ENCODE measurements at regions not wholly inside any gene's neighbourhood (a gene's known extent, or its start where the extent isn't known, plus 50 kb on each side); places are given as distances from the start of the nearest gene placed in this dataset.
"Not testable (repeated sequence)": the region's sequence is repeated elsewhere in the genome, so short reads cannot be mapped to it uniquely, and the experiment has no call there.

DNA sequence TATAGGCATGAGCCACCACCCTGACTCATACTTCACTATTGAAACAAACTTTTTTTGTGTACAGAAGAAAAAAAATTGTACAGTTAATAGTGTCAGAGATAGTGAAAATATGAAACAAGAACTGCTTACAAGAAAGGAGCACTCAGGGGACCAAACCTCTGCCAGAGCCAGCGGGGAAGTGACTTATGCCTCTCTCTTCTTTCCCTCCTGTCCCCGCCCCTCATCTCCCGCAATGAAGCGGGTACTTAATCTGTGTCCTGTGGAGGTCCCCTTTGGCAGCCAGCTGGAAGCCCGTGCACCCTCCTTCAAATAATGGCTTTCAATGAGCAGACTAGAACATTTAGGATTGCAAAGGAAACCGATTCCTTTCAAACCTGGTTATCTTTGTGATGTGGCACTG, 51.5 kb downstream of the PPIAL4A start:
- DNase-seq, result not testable (repeated sequence)

DNA sequence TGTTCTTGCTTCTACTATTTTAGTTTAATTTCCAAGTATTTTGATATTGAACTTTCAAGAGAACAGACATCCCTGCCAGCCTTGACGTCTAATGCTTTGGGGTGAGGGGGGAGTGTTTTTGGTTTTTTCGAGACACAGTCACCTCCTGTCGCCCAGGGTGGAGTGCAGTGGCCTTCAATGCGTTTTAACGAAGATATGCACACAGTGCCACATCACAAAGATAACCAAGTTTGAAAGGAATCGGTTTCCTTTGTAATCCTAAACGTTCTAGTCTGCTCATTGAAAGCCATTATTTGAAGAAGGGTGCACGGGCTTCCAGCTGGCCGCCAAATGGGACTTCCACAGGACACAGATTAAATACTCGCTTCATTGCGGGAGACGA, 52.3 kb downstream of the PPIAL4A start:
- not testable (repeated sequence) for DNase-seq

DNA sequence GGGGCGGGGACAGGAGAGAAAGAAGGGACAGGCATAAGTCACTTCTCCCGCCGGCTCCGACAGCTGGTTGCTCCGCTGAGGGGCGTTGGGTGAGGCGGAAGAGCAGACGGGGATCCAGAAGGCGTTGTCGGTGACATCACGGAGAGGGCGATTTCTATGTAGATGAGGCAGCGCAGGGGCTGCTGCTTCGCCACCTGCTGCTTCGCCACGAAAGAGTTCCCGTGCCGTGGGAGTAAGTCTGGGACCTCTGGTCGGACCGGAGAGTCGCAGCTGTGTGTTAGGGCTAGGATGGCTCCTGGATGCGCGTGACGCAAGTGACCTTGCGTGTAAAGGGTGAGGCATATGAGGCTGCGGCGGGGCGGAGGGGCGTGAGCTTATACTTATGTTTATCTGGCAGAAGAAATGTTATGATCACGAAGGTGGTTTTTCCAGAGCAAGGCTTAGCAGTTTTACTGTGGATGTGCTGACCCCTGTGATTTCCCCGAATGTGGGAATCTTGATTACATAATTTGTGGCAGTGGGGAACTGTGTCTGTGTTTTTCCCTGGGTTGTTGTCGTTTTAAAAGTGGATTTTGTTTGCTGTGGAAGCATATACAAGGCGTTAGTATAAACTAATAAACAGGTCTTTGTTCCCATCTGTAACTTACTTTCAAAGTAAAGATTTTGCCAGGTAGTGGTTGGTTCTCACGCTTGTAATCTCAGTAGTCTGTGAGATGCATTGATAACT, 52.8 kb downstream of the PPIAL4A start:
- DNase-seq, result peak; percentile 92

DNA sequence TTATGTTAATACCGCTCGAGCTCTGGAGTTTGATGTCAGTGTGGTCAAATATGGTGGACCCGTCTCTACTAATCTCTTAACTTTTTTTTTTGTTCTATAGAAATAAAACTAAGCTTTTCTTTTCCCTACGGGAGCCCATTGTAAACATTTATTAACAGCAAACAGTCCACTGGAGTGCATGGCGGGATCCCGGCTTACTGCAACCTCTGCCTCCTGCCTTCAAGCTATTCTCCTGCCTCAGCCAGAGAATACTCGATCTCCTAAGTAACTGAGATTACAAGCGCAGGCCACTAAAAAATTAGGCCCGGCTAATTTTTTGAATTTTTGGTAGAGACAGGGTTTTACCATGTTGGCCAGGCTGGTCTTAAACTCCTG, 53.4 kb downstream of the PPIAL4A start:
- not testable (repeated sequence) for DNase-seq

DNA sequence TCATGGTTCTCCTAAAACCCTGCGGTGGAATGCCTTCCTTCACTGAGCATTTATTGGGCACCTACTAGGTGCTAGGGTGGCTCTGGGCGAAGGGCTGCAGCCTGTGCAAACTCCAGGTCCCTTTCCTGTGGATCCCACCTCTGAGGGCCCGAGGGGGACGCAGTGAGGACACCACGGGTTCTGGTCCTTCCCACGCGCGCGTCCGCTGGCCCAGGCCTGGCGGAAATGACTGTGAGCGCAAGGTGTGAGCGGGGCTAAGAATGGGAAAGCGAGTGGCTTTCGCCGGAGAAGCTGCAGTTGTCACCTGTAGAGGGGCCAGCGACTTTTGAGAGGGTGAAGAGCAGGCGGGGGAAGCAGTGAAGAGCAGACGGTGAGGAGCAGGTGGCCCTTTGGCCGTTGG, 55.1 kb downstream of the PPIAL4A start:
- DNase-seq, result not testable (repeated sequence)

DNA sequence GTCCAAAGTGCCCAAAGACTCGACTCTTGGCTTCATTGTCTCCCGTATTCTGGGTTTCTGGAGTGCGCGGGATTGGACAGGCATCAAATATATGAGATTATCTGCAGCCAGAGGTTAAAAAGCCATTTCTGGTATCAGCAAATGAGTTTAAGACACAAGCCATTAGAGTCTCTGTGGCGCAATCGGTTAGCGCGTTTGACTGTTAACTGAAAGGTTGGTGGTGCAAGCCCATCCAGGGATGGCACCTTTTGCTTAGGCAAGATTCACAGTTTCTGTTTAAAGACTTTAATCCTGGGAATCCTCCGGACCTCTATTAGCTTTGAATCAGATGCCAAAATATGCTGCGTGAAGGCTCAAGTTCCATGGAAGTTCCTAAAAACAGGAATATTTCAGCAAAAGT, 55.6 kb downstream of the PPIAL4A start:
- DNase-seq, result not testable (repeated sequence)

DNA sequence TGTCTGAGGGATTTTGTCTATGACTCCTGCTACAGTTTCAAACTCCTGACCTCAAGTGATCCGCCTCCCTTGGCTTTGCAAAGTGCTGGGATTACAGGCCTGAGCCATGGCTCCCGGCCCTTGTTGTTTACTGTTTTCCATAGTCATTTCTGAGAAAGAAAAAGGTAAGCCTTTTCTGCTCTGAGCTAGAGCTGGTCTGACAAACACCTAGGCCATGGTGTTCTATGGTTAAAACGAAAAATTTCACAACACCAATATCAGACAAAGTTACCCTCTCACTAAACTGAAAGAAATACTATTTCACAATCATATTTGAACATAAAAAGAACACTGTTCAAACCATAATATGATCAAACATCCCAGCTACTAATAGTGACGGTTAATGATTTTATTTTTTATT, 57.5 kb downstream of the PPIAL4A start:
- not testable (repeated sequence) for DNase-seq

DNA sequence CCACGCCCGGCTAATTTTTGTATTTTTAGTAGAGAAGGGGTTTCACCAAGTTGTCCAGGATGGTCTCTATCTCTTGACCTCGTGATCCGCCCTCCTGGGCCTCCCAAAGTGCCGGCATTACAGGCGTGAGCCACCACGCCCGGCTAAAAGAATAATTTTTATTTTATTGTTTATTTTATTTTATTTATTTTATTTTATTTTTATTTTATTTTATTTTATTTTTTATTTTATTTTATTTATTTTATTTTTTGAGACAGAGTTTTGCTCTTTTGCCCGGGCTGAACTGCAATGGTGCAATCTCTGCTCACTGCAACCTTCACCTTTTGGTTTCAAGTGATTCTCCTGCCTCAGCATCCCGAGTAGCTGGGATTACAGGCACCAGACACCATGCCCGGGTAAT, 60.2 kb downstream of the PPIAL4A start:
- DNase-seq, result not testable (repeated sequence)

DNA sequence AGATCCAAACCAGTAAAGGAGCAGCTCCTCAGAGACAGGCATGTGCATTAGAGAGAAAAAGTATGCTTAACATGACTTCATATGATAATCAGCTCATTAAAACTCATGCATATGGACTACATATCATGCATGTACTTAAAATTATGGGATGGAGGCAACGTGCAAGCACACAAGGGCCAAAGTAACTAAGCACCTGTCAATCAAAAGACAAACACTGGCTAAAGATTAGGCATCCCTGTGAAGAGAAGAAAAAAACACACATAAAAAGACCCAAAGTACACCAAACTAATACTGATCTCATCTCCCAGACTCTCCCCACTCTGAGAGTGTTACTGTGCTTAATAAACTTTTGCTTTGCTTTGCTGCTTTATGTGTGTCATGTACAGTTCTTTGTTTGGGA, 61.1 kb downstream of the PPIAL4A start:
- not testable (repeated sequence) for DNase-seq

DNA sequence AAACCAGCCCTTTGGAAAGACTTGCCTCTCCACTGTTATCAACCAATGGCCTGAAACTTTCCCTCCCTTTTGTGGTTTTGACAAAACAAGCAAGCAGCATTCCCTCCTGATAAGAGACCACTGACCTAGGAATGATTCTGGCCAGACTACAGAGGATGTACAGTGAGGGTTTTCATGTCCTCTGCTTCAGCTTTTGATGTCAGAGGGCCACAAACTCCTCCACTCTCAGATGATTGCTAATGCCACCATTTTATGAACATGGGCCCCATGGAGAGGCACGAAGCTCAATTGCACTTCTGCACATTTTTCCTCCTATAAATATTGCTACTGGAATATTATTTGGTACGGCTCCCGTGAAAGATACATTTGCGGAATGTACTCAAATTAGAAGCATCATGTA, 61.5 kb downstream of the PPIAL4A start:
- not testable (repeated sequence) for DNase-seq

DNA sequence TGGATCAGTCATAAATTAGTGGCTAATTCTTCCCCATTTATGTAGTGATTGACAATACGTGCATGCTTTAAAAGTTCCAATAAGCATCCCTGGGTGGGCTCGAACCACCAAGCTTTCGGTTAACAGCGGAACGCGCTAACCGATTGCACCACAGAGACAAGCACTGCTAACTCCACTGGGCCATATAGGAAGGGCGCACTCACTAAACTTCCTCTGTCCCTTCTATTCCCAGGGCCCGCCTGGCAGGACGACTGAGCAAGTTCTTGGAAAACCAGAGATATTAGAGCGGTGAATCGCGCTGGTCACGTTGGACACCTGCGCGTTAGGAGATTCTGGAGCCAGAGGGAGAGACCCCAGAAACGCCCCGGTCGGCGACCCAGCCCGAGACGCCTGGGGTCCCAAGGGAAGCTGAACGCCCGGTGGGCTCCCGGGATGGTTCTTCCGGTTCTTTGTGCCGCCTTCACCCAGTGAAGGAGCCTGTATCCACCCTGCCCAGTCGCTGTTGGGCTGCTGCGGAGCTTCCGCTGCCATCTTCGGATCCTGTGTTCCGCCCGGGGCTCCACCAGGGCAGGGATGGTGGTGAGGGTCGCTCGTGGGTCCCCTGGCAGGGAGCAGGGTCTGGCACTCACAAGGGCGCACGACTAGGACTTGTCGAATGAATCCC, 62.8 kb downstream of the PPIAL4A start:
- DNase-seq, result not testable (repeated sequence)

DNA sequence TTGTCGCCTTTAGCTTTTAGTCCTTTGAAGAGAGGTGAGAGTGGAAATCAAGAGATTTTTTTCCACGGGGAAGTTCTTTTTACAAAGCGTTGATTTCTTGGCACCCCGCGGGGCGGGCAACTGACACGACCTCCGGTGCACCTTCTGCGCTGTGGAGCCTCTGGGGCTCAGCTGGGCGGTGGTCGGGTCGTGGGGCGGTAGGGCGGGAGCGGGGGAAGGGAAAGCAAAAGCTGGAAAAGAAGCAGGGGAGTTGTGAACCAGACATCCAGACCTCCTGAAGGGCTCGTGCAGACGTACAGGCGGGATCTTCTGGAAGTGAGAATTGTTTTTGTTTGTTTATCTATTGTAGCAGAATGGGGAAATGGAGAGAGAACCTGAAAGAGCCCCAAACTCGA, 63.3 kb downstream of the PPIAL4A start:
- not testable (repeated sequence) for DNase-seq

DNA sequence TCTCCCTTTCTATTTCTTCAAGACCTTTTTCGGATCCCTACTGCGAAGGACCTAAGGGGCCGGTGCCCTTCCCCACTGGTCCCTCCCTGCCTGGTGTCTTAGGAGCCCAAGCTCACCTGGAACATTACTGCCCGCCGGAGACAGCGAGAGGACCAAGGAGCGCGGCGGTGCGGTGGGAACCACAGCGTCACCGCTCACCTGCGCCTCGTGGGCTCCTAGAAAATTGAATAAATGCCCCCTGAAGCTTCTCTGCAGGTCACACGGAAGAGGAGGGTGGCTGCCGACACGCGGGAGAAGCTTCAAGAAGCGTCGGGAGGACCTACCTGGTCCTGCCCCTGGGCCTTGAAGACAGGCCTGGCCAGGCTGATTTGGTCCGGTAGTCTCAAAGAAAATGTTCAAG, 65.2 kb downstream of the PPIAL4A start:
- no peak for DNase-seq

DNA sequence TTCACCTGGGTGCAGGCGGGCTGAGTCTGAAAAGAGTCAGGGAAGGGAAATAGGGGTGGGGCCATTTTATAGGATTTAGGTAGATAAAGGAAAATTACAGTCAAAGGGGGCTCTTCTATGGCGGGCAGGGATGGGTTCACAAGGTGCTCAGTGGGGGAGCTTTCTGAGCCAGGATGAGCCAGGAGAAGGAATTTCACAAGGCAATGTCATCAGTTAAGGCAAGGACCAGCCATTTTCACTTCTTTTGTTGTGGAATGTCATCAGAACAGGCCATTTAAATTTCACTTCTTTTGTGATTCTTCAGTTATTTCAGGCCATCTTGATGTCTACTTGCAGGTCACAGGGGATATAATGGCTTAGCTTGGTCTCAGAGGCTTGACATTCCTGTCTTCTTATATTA, 66.4 kb downstream of the PPIAL4A start:
- DNase-seq, result not testable (repeated sequence)

DNA sequence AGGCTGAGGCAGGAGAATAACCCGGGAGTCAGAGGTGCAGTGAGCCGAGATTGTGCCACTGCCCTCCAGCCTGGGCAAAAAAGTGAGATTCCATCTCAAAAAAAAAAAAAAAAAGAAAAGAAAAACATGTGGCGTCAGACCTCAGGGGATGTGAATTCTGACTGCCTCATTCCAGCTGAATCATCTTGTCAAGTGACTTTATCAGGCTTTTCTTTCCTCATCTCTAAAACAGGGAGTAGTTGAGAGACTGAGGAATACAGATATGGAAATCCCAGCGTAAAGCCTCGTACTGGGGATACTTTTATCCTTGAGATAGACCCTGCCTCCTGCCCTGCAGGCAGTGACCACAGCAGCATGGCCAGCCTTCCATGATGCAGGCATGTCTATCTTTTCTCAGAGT, 76.4 kb downstream of the PPIAL4A start:
- not testable (repeated sequence) for DNase-seq

DNA sequence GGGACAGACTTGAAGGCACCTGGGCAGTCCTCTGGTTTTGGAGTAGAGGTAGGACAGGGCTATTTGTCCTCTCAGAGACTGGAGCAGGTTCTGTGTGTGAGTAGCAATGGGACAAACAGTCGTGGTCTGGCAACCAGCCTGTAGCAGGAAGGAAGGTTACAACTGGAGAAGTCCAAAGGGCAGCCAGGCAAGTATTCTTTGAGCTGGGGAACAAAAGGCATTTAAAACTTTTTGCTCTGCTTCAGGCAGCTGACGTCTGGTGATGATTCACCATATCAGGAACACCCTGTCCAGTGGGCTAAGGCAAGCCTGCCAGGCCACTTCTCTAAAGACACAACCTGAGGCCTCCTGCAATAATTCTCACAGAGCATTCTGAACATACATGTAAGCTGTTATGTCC, 83.3 kb downstream of the PPIAL4A start:
- not testable (repeated sequence) for DNase-seq

DNA sequence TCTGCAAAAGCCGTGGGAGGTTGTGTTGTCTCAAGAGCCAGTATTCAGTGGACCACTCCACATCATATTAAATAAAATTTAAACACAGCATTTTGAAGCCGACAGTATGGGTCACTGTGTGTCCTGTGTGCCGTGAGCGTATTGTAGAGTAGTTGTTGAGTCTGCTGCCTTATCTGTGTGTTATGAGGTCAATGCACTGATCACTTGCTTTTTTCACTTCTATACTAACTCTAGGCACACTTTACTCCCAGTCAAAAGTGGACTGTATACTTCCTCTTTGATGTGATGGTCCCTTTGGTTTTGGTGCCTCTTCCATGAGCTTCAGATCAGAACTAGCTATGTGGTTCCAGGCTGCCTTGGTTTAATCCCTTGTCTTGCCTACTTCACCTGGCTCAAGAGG, 84.3 kb downstream of the PPIAL4A start:
- not testable (repeated sequence) for DNase-seq

DNA sequence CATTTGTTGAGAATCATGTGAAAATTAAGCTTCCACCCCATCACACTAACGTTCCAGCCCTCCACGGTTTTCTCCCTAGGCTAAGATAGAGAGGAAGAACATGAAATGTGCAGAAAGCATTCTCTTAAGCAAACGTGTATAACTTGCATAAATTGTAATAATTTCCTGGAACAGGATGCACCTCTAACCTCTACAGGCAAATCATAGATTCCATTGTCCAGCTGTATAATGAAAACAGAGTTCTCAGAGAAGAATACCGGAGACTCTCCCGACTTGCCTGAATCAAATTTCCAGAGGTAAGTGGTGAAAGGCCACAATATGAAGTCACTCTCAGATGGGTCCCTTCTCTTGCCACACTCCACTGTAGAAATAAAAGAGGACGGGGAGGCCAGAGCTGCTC, 87.7 kb downstream of the PPIAL4A start:
- DNase-seq, result not testable (repeated sequence)

DNA sequence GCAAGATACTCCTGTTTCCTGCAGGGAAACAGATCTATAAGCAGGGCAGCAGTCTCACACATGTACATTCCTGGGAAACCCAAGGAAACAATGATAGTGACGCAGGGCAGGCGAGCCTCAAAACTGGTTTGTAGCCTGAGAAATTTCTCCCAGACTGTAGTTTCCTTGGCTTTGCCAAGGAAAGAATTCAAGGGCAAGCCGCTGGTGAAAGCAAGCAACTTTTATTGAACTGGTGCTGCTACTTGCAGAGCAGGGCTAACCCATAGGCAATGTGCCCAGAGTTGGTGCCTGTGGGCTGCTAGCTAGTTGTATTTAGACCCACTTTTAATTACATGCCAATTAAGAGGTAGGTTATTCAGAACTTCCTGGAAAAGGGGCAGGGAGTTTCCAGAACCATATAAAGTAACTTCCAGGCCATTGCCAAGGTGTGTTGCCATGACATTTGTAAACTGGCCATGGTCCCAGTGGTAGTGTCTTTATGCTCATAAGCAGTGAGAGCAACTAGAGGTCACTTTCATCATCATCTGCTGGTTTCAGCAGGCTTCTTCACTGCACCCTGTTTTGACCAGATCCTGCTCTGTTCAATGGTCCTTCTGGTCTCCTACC, 92.0 kb downstream of the PPIAL4A start:
- not testable (repeated sequence) for DNase-seq

DNA sequence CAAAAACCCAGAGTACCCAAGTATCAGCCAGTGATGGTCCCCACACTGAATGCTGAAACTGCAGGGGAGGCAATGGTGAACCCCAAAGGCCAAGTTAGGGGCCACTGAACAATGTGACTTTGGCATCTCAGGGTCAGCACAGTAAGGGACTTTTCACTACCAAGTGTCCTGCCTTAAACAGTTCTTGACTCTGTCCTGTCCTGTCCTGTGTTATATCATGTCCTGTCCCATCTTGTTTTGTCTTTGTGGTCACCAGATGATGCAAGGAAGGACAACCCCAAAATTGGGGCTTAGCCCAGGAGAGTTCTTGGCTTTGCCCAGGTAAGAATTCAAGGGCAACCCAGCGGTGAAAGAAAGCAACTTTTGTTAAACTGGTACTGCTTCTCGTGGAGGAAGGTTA, 105.0 kb downstream of the PPIAL4A start:
- not testable (repeated sequence) for DNase-seq

DNA sequence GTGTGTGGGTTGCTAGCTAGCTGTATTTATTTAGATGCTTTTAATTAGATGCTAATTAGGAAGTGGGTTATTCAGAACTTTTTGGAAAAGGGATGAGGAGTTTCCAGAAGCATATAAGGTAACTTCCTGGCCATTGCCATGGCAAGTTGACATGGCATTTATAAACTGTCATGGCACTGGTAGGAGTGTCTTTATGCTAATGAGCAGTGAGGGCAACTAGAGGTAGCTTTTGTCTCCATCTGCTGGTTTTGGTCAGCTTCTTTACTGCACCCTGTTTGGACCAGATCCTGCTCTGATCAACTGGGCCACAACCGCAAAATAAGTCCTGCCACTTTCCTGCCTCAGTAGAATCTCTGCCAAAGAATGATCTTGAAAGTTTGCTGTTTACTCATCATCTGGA, 105.5 kb downstream of the PPIAL4A start:
- peak; percentile 13 for DNase-seq

DNA sequence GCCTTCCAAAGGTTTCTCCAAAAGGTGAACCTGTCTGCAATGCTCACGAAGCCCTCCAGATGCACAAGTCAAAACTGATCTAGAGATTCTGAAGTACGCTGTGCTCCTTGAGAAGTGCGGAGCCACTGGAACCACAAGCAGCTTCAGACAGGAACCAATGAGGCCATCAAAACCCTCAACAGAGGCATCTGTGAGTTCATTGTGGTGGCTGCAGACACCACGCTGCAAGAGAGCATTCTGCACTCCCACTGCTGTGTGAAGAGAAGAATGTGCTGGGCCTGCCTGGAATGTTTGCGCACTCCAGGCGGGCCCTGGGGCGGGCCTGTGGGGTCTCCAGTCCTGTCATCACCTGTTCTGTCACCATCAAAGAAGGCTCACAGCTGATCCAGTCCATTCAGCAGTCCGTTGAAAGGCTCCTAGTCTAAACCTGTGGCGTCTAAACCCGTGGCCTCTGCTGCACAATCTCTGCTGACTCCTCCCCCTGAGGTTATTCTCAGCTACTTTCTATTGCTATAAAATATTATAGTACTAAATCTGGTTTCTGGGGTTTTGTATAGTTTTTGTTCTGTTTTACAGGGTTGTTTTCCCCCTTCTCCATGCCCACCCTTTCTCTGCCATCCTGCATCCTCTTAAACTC, 111.6 kb downstream of the PPIAL4A start:
- not testable (repeated sequence) for DNase-seq

DNA sequence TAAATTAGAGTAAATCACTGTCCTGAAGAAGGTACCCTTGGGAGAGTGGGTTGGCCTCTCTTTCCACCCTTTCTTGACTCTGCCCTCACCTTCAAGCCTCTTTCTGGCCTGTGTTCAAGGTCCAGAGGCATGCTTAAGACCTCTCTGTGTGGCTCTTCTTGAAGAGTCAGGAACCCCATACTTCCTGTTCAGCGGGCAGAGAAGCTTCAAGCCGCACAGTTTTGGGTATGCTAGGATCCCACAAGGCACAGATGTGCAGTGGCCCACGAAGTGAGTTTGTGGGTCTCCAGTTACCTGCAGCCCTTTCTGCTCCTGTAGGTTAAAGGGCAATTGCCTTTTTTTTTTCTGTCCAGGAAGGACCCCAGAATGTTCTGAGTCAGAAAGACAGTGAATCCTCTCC, 113.7 kb downstream of the PPIAL4A start:
- DNase-seq, result not testable (repeated sequence)

DNA sequence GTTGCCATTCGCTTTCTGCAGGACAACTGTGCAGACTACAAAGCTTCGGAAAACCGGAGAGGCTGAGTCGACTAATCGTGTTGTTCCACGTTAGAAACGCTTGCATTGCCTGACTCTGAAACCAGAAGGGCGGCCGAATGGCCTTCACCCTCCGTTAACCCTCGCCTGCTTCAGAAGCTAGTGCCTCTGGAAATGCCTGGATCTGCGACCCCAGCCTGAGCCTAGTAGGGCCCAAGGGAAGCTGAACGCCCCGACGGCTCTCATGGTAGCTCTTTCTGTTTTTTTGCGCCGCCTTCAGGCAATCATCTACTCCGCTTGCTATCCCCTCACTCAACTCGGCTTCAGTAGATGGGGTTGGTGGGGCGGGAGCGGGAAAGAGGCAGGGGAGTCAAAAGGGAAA, 117.3 kb downstream of the PPIAL4A start:
- not testable (repeated sequence) for DNase-seq

All from activated CD4-positive, alpha-beta T cell treated with anti-CD3 and anti-CD28 coated beads, Interleukin-10, Interleukin-2, amounts not matched to agents 100 ng/mL and 50 ng/mL, durations not matched to agents 16 hours and 8 hours (primary cell).